ENCODE measurements at regions not wholly inside any gene's neighbourhood (a gene's known extent, or its start where the extent isn't known, plus 50 kb on each side); places are given as distances from the start of the nearest gene placed in this dataset.

DNA sequence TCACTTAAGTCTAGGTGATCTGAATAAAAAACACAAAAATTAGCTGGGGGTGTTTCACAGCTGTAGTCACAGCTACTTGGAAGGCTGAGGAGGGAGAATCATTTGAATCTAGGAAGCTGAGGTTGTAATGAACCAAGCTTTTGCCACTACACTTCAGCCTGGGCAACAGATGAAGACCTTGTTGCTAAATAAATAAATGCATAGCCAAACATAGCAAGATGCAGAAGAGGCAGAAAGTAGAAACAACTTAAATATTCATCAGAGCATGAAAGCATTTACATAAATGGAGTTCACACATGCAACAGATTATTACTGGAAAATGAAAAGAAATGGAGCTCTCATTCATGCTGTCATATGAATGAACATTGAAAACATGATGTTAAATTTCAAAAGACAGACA is 348.9 kb upstream of the HSFY2 start:
- no peak overlapping the region for H3K27ac ChIP-seq (ENCODE audit: low read depth in 1 of 2, low read length in 1 of 2)
- DNase-seq (ENCODE audit: low read depth in 6 of 9, low spot score in 9 of 9), result no peak

DNA sequence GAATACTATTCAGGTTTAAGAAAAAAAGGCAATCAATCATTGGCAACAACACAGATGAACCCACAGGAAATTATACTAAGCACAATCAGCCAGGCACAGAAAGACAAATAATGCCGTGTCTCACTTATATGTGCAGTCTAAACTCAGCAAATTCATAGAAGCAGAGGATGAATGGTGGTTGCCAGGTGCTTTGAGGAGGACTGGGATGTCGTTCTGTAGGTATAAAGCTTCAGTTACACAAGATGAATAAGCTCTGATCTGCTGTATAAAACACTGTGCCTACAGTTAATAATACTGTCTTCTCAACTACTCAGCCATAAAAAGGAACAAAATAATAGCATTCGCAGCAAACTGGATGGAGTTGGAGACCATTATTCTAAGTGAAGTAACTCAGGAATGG is 324.8 kb upstream of the HSFY2 start:
- Histone ChIP-seq H3K27ac (ENCODE audit: low read depth in 1 of 2, low read length in 1 of 2) (no peak overlapping the region), H3K4me3 (ENCODE audit: low read length in 2 of 2) (no peak overlapping the region), H3K4me1 (ENCODE audit: control insufficient read depth in 2 of 2, insufficient read depth in 2 of 2, low read length in 2 of 2) (no peaks in the 10 kb centered on the region), H3K27me3 (ENCODE audit: control insufficient read depth in 2 of 2, insufficient read depth in 1 of 2, low read length in 1 of 2) (no peaks in the 10 kb centered on the region), H3K36me3 (ENCODE audit: control insufficient read depth in 2 of 2, insufficient read depth in 2 of 2, low read length in 1 of 2) (no peaks in the 10 kb centered on the region), H3K9me3 (ENCODE audit: control insufficient read depth in 2 of 2, insufficient read depth in 1 of 2, low read length in 1 of 2) (no peaks in the 10 kb centered on the region)
- DNase-seq (ENCODE audit: low read depth in 6 of 9, low spot score in 9 of 9), result no peak
- WGBS, result 89% methylated on average over 3 of the region's 3 CpGs

More for the DNA sequence above, 348.9 kb upstream of the HSFY2 start:
- Histone ChIP-seq H3K4me1 (ENCODE audit: control insufficient read depth in 2 of 2, insufficient read depth in 2 of 2, low read length in 2 of 2) (no peaks in the 10 kb centered on the region), H3K9me3 (ENCODE audit: control insufficient read depth in 2 of 2, insufficient read depth in 1 of 2, low read length in 1 of 2) (no peaks in the 10 kb centered on the region), H3K36me3 (ENCODE audit: control insufficient read depth in 2 of 2, insufficient read depth in 2 of 2, low read length in 1 of 2) (no peaks in the 10 kb centered on the region), H3K27me3 (ENCODE audit: control insufficient read depth in 2 of 2, insufficient read depth in 1 of 2, low read length in 1 of 2) (no peaks in the 10 kb centered on the region), H3K4me3 (ENCODE audit: low read length in 2 of 2) (no peak overlapping the region)

DNA sequence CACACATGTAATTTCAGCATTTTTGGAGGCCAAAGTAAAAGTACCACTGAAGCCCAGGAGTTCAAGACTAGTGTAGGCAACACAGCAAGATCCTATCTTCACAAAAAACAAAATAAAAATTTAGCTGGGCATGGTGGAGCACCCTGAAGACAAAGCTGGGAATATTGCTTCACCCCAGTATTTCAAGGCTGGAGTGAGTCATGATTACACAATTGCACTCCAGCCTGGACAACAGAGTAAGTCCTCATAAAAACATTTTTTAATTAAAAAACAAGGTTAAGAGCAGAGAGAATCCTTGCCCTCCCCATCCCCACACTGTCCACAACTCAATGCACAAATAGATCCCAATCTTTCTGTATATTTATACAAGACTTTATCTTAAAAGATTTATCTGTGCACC is 321.9 kb upstream of the HSFY2 start:
- no peaks in the 10 kb centered on the region for H3K36me3 ChIP-seq (ENCODE audit: control insufficient read depth in 2 of 2, insufficient read depth in 2 of 2, low read length in 1 of 2)
- no peaks in the 10 kb centered on the region for H3K27me3 ChIP-seq (ENCODE audit: control insufficient read depth in 2 of 2, insufficient read depth in 1 of 2, low read length in 1 of 2)
- DNase-seq (ENCODE audit: low read depth in 6 of 9, low spot score in 9 of 9), result no peak
- no peak overlapping the region for H3K4me3 ChIP-seq (ENCODE audit: low read length in 2 of 2)
- H3K4me1 ChIP-seq (ENCODE audit: control insufficient read depth in 2 of 2, insufficient read depth in 2 of 2, low read length in 2 of 2), result no peaks in the 10 kb centered on the region
- no peak overlapping the region for H3K27ac ChIP-seq (ENCODE audit: low read depth in 1 of 2, low read length in 1 of 2)
- H3K9me3 ChIP-seq (ENCODE audit: control insufficient read depth in 2 of 2, insufficient read depth in 1 of 2, low read length in 1 of 2), result no peaks in the 10 kb centered on the region

DNA sequence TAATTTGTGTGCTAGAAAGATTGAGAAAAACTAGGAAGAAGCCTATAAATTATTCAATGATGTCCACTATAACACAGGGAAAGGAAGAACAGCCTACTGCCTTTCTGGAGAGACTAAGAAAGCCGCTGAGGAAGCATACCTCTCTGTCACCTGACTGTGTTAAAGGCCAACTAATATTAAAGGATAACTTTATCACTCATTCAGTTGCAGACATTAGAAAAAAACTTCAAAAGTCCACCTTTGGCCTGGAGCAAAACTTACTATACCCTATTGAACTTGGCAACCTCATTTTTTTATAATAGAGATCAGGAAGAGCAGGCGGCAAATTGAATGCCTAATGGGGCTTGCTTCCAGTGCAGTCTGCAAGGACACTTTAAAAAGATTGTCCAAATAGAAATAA is 309.5 kb upstream of the HSFY2 start:
- no peaks in the 10 kb centered on the region for H3K4me1 ChIP-seq (ENCODE audit: control insufficient read depth in 2 of 2, insufficient read depth in 2 of 2, low read length in 2 of 2)
- no peaks in the 10 kb centered on the region for H3K9me3 ChIP-seq (ENCODE audit: control insufficient read depth in 2 of 2, insufficient read depth in 1 of 2, low read length in 1 of 2)
- H3K27me3 ChIP-seq (ENCODE audit: control insufficient read depth in 2 of 2, insufficient read depth in 1 of 2, low read length in 1 of 2), result no peaks in the 10 kb centered on the region
- H3K4me3 ChIP-seq (ENCODE audit: low read length in 2 of 2), result no peak overlapping the region
- no peak overlapping the region for H3K27ac ChIP-seq (ENCODE audit: low read depth in 1 of 2, low read length in 1 of 2)
- DNase-seq (ENCODE audit: low read depth in 6 of 9, low spot score in 9 of 9), result no peak
- WGBS, result 97% methylated on average over 2 of the region's 2 CpGs
- no peaks in the 10 kb centered on the region for H3K36me3 ChIP-seq (ENCODE audit: control insufficient read depth in 2 of 2, insufficient read depth in 2 of 2, low read length in 1 of 2)

DNA sequence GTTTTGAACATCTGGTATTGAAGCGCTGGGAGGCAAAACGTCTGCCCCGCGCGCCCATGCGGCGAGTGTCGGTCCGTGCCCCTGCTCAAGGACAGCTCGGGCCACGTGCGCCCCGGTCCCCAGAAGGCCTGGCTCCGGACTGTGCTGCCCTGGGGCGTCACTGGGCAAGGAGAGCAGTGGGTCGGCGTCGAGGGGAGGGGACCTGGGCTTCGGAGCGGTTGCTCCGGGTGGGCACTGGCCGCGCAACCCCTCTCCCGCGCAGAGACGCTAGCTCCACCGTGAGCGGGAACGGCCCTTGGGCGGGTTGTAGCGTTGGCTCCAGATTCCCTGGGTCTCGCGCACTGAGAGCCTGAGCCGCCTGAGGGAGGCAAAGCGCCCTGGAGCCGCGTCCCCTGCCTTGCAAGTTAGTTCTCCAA is 304.2 kb upstream of the HSFY2 start:
- H3K4me3 ChIP-seq (ENCODE audit: low read length in 2 of 2), result peak overlapping the region in 1 of 2 donors; percentile 78
- H3K27ac ChIP-seq (ENCODE audit: low read depth in 1 of 2, low read length in 1 of 2), result peak overlapping the region in 1 of 2 donors; percentile 25
- no peaks in the 10 kb centered on the region for H3K9me3 ChIP-seq (ENCODE audit: control insufficient read depth in 2 of 2, insufficient read depth in 1 of 2, low read length in 1 of 2)
- no peaks in the 10 kb centered on the region for H3K4me1 ChIP-seq (ENCODE audit: control insufficient read depth in 2 of 2, insufficient read depth in 2 of 2, low read length in 2 of 2)
- H3K36me3 ChIP-seq (ENCODE audit: control insufficient read depth in 2 of 2, insufficient read depth in 2 of 2, low read length in 1 of 2), result no peaks in the 10 kb centered on the region
- peak in 2 of 9 donors; percentile 4 to 18 for DNase-seq (ENCODE audit: low read depth in 6 of 9, low spot score in 9 of 9)
- 5% methylated on average over 37 of the region's 37 CpGs for WGBS
- H3K27me3 ChIP-seq (ENCODE audit: control insufficient read depth in 2 of 2, insufficient read depth in 1 of 2, low read length in 1 of 2), result no peaks in the 10 kb centered on the region

DNA sequence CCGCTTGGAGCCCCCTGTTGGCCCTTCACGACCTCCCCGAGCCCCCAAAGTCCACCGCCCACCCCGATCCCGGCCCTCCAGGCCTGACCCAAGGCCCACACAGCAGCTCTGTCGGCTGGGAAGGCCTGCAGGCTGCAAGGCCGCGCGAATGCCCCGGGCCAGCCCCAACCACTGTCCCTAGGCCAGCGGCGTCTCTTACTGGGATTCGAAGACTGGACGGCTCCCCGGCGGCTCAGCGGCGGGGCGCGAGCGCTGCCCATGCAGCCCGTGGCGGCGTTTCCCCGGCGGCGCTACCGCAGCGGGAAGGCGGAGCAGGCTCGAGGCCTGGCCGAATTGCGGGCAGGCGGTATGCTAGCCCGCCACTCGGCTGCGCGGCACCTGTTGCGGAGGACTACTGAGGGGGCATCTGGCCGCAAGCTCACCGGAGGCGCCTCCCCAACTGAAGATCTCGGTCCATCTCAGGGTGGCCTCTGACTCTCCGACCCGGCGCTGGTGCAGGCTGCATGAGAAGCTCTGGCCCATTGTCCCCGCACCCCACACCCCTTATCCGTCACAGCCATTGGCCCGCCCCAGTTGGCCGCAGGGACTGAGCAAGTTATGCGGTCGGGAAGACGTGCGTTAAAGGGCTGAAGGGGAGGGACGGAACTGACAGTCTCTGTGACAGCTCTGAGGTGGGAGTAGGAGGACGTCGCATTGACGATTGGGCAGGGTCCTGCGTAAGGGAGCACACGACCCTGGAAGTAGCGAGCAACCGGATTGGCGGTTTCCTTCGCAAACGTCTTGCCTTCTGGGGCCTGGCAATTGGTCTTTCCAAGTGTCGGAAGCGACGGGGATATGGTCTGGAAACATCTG is 303.5 kb upstream of the HSFY2 start:
- H3K4me3 ChIP-seq (ENCODE audit: low read length in 2 of 2), result peak overlapping the region in 1 of 2 donors; percentile 78
- no peaks in the 10 kb centered on the region for H3K36me3 ChIP-seq (ENCODE audit: control insufficient read depth in 2 of 2, insufficient read depth in 2 of 2, low read length in 1 of 2)
- peak in 5 of 9 donors; percentile 22 to 68 (median 48) for DNase-seq (ENCODE audit: low read depth in 6 of 9, low spot score in 9 of 9)
- H3K4me1 ChIP-seq (ENCODE audit: control insufficient read depth in 2 of 2, insufficient read depth in 2 of 2, low read length in 2 of 2), result no peaks in the 10 kb centered on the region
- peak overlapping the region in 1 of 2 donors; percentile 83 for H3K27ac ChIP-seq (ENCODE audit: low read depth in 1 of 2, low read length in 1 of 2)
- no peaks in the 10 kb centered on the region for H3K27me3 ChIP-seq (ENCODE audit: control insufficient read depth in 2 of 2, insufficient read depth in 1 of 2, low read length in 1 of 2)
- H3K9me3 ChIP-seq (ENCODE audit: control insufficient read depth in 2 of 2, insufficient read depth in 1 of 2, low read length in 1 of 2), result no peaks in the 10 kb centered on the region
- WGBS, result under 1% methylated on average over 69 of the region's 69 CpGs

DNA sequence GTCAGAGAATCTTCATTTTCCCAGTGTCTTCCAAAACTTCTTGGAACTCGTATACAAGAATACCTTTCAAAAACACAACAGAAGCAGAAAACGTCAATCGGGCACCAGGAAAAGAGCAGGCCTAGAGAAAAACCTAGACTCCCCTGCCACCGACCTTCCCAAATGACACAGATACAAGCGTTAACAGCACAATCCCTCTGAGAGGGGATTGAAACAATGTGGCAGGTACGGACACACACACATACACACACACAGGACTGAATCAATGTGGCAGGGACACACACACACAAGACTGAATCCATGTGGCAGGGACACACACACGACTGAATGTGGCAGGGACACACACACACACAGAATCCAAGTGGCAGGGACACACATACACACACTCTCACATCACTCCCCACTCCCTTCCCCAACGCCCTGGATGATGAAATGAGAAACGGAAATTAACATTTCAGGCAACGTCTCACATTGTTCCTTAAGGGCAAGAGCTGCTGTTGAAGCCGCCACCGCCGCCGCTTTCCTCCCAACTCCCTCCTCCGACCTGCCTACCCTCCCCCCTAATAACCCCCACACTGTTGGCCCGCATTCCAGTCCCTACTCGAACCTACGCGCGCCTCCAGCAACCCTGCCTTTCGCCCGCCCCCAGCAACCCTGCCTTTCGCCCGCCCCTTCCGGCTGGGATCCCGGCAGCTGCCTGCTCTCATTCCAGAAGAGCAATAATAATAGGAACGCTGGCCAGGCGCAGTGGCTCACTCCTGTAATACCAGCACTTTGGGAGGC is 302.1 kb upstream of the HSFY2 start:
- Histone ChIP-seq H3K4me3 (ENCODE audit: low read length in 2 of 2) (peak overlapping the region in 1 of 2 donors; percentile 78), H3K4me1 (ENCODE audit: control insufficient read depth in 2 of 2, insufficient read depth in 2 of 2, low read length in 2 of 2) (no peaks in the 10 kb centered on the region), H3K36me3 (ENCODE audit: control insufficient read depth in 2 of 2, insufficient read depth in 2 of 2, low read length in 1 of 2) (no peaks in the 10 kb centered on the region), H3K27ac (ENCODE audit: low read depth in 1 of 2, low read length in 1 of 2) (peak overlapping the region in 1 of 2 donors; percentile 83), H3K9me3 (ENCODE audit: control insufficient read depth in 2 of 2, insufficient read depth in 1 of 2, low read length in 1 of 2) (no peaks in the 10 kb centered on the region), H3K27me3 (ENCODE audit: control insufficient read depth in 2 of 2, insufficient read depth in 1 of 2, low read length in 1 of 2) (no peaks in the 10 kb centered on the region)
- WGBS, result 10% methylated on average over 28 of the region's 28 CpGs
- DNase-seq (ENCODE audit: low read depth in 6 of 9, low spot score in 9 of 9), result peak in 2 of 9 donors; percentile 26 to 35

DNA sequence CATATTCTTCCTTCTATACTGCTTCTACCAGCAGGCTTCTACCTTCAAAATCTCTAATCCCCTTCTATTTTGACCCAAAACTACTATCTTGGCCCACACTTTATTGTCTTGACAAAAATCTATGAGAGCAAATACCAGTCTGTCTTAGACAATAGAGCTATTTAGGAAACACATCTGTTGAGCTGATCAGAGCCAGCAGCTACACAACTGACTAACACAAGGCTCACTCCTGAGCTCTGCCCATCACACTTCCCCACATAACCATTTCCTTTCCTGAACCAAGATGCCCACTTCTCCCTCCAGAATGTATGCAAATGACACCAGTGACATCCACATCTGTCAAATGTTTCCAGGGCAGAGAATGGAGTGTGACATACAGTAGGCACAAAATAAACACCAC is 293.9 kb upstream of the HSFY2 start:
- Histone ChIP-seq H3K27ac (ENCODE audit: low read depth in 1 of 2, low read length in 1 of 2) (no peak overlapping the region), H3K4me3 (ENCODE audit: low read length in 2 of 2) (no peak overlapping the region)

DNA sequence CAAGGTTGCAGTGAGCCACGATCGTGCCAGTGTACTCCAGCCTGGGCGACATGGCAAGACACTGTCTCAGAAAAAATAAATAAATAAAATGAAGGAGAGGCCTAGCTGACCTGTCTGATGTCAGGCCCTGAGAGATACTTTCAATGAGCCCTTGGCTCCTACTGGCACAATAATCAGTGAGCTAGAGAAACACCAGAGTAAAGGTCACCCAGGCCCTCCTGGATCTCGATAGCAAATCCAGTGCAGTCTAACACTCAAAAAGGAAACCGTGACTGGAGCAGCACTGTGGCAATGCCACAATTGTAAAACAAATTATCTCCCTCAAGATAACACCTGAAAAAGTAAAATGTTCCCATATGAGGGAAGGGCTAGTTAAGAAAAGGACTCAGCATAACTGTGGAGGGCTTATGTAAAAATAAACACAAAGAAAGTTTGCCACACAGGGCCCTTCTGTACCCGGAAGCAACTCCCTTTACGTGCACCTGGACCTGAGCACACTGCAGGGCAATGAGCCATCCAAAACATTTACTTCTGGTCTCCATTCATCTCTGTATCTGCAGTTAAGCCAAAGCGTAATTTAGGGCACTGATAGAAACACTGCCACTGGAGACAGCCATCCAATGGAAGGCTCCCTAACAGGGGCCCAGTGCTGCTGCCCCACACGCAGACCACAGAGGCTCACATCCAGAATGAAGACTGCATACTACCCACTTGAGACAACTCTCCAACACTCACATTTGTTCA is 293.1 kb upstream of the HSFY2 start:
- WGBS, result 96% methylated on average over 9 of the region's 9 CpGs
- H3K27ac ChIP-seq (ENCODE audit: low read depth in 1 of 2, low read length in 1 of 2), result no peak overlapping the region
- H3K4me3 ChIP-seq (ENCODE audit: low read length in 2 of 2), result no peak overlapping the region
- no peaks in the 10 kb centered on the region for H3K4me1 ChIP-seq (ENCODE audit: control insufficient read depth in 2 of 2, insufficient read depth in 2 of 2, low read length in 2 of 2)
- no peaks in the 10 kb centered on the region for H3K36me3 ChIP-seq (ENCODE audit: control insufficient read depth in 2 of 2, insufficient read depth in 2 of 2, low read length in 1 of 2)
- no peaks in the 10 kb centered on the region for H3K27me3 ChIP-seq (ENCODE audit: control insufficient read depth in 2 of 2, insufficient read depth in 1 of 2, low read length in 1 of 2)
- DNase-seq (ENCODE audit: low read depth in 6 of 9, low spot score in 9 of 9), result no peak
- H3K9me3 ChIP-seq (ENCODE audit: control insufficient read depth in 2 of 2, insufficient read depth in 1 of 2, low read length in 1 of 2), result no peaks in the 10 kb centered on the region

More for the DNA sequence above, 293.9 kb upstream of the HSFY2 start:
- Histone ChIP-seq H3K9me3 (ENCODE audit: control insufficient read depth in 2 of 2, insufficient read depth in 1 of 2, low read length in 1 of 2) (no peaks in the 10 kb centered on the region), H3K36me3 (ENCODE audit: control insufficient read depth in 2 of 2, insufficient read depth in 2 of 2, low read length in 1 of 2) (no peaks in the 10 kb centered on the region), H3K27me3 (ENCODE audit: control insufficient read depth in 2 of 2, insufficient read depth in 1 of 2, low read length in 1 of 2) (no peaks in the 10 kb centered on the region), H3K4me1 (ENCODE audit: control insufficient read depth in 2 of 2, insufficient read depth in 2 of 2, low read length in 2 of 2) (no peaks in the 10 kb centered on the region)
- DNase-seq (ENCODE audit: low read depth in 6 of 9, low spot score in 9 of 9), result no peak

Data from thymus (tissue), 11 donors.